Glutamatergic neuron (in vitro differentiated cells): ENCODE measurements at regions not wholly inside any gene's neighbourhood (a gene's known extent, or its start where the extent isn't known, plus 50 kb on each side); places are given as distances from the start of the nearest gene placed in this dataset.
"Not testable (repeated sequence)": the region's sequence is repeated elsewhere in the genome, so short reads cannot be mapped to it uniquely, and the experiment has no call there.

Experiments used
- DNase-seq: peaks from one replicate; pipeline ENCODE4 v3.0.0; 2022
- H3K27ac Mint-ChIP-seq: one replicate; pipeline ENCODE4 v1.8.0; 2020; ENCODE audit warnings: mild to moderate bottlenecking, mixed read lengths, inconsistent platforms; ENCODE audit not compliant: unreplicated experiment
- H3K27me3 Mint-ChIP-seq: one replicate; pipeline ENCODE4 v1.8.0; 2020; ENCODE audit warnings: mild to moderate bottlenecking, moderate library complexity, mixed read lengths, inconsistent platforms; ENCODE audit not compliant: unreplicated experiment
- H3K36me3 Mint-ChIP-seq: one replicate; pipeline ENCODE4 v1.8.0; 2020; ENCODE audit warnings: mild to moderate bottlenecking, mixed read lengths, inconsistent platforms; ENCODE audit not compliant: unreplicated experiment
- H3K4me1 Mint-ChIP-seq: one replicate; pipeline ENCODE4 v1.8.0; 2020; ENCODE audit warnings: mild to moderate bottlenecking, low read depth, mixed read lengths, inconsistent platforms; ENCODE audit not compliant: unreplicated experiment
- H3K4me3 Mint-ChIP-seq: one replicate; pipeline ENCODE4 v1.8.0; 2020; ENCODE audit warnings: mild to moderate bottlenecking, mixed read lengths, inconsistent platforms; ENCODE audit not compliant: unreplicated experiment
- H3K9me3 Mint-ChIP-seq: one replicate; pipeline ENCODE4 v1.8.0; 2020; ENCODE audit warnings: mild to moderate bottlenecking, moderate library complexity, mixed read lengths, inconsistent platforms; ENCODE audit not compliant: unreplicated experiment
- CTCF ChIP-seq: fragments of 200-600 bp; sonication (generic); IDR thresholded peaks from one replicate; pipeline ENCODE4 v1.5.0; 2021; ENCODE audit not compliant: partially characterized antibody, unreplicated experiment

DNA sequence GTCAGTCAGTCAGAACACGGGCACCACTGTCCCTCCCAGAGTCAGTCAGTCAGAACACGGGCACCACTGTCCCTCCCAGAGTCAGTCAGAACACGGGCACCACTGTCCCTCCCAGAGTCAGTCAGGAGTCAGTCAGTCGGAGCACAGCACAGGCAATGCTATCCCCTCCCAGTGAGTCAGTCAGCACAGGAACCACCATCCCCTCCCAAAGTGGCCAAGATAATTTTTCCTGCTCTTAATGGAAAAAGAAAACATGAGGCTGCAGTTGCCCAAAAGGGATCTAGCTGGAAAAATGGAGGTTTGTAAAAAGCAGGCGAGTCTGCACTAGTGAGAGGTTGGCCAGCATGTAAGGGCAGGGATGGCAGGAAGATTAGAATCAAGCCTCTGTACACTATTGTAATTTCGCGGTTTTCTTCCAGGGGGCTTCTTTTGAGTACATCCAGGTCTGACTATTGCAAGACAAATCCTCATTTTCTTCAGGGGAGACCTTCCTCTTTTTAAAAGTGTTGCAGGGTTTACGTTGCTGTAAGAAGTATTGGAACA is 213.8 kb downstream of the SIPA1L2 start:
- Mint-ChIP-seq H3K4me3 (no peak overlapping the region), H3K27me3 (peaks cover 3% of the 10 kb centered on the region), H3K4me1 (peaks cover 17% of the 10 kb centered on the region), H3K9me3 (peaks cover 8% of the 10 kb centered on the region), H3K36me3 (peaks cover 27% of the 10 kb centered on the region), H3K27ac (no peak overlapping the region)
- no peak for DNase-seq
- TF ChIP-seq CTCF = no peak

- H3K27ac Mint-ChIP-seq, DNase-seq, H3K4me3 Mint-ChIP-seq, H3K27me3 Mint-ChIP-seq, H3K9me3 Mint-ChIP-seq: not testable (repeated sequence)
- H3K36me3 Mint-ChIP-seq = peaks cover 22% of the 10 kb centered on the region
- peaks cover 17% of the 10 kb centered on the region for H3K4me1 Mint-ChIP-seq
These were observed 214.5 kb downstream of the SIPA1L2 start for GRCh38 chr1:232415481-232415880.

DNA sequence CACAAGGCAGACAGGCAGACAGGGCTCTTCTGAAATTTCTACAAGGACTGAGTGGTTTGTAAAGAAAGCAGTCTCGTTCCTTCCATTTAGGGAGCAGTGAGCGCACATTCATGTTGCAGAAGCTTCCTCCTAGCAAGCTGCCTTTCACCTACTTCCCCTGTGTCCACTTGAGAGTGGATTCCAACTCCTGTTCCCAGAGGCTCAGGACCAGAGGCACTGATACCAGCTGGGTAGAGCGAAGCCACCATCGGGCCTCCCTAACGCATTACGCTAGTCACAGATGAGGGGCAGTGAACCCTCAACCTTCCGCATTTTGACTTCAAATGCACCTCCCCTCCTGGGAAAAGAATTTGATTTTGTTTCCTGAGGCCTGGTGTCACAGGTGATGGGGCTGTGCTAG is 215.8 kb downstream of the SIPA1L2 start:
- Mint-ChIP-seq H3K27ac (no peak overlapping the region), H3K36me3 (peaks cover 17% of the 10 kb centered on the region)

DNA sequence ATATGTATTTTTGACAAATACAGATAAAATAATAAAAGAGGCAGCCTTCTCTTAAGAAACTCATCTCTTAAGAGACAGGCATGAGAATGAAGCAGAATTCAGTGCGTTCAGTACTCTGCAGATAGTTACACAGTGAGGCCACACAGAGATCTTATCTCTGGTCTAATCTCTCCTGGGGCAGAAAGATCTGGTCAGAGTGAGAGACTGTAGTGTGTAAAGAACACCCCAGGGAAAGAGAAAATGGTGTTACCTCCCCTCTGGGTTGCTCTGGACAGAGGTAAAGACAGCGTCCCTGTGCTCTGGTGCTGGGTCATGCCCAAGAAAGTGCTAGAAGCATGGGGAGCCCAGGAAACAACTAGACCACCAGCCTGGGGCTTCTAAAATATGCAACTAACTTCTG is 216.3 kb downstream of the SIPA1L2 start:
- peaks cover 17% of the 10 kb centered on the region for H3K4me1 Mint-ChIP-seq
- no peak for DNase-seq
- peaks cover 8% of the 10 kb centered on the region for H3K9me3 Mint-ChIP-seq
- H3K36me3 Mint-ChIP-seq = peaks cover 17% of the 10 kb centered on the region
- H3K27me3 Mint-ChIP-seq = peaks cover 3% of the 10 kb centered on the region
- TF ChIP-seq CTCF = no peak
- H3K4me3 Mint-ChIP-seq = no peak overlapping the region
- no peak overlapping the region for H3K27ac Mint-ChIP-seq

More for the DNA sequence above, 215.8 kb downstream of the SIPA1L2 start:
- Mint-ChIP-seq H3K9me3 (peaks cover 8% of the 10 kb centered on the region), H3K4me3 (no peak overlapping the region), H3K27me3 (peaks cover 3% of the 10 kb centered on the region), H3K4me1 (peaks cover 17% of the 10 kb centered on the region)
- no peak for DNase-seq
- TF ChIP-seq CTCF = no peak

DNA sequence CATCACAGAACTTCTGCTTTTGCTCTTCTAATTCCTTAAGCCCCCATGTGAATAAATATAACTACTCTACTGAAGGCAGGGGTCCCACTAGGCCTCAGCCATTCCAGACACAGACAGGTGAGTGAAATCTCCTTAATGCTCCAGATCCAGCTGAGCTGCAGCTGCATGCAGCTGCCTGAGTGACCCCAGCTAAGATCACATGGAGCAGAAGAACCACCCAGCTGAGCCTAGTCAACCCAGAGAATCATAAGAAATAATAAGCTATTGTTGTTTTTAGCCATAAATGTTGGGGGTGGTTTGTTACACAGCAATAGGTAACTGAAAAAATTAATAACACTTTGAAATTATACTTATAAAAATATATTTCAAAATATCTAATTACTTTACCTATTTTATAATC is 220.3 kb downstream of the SIPA1L2 start:
- Mint-ChIP-seq H3K27me3 (peaks cover 1% of the 10 kb centered on the region), H3K27ac (no peak overlapping the region), H3K36me3 (peaks cover 13% of the 10 kb centered on the region), H3K4me1 (peaks cover 13% of the 10 kb centered on the region), H3K4me3 (no peak overlapping the region), H3K9me3 (peaks cover 10% of the 10 kb centered on the region)
- DNase-seq = no peak
- no peak for TF ChIP-seq CTCF
